Breast epithelium (tissue), 3 donors: ENCODE measurements at regions not wholly inside any gene's neighbourhood (a gene's known extent, or its start where the extent isn't known, plus 50 kb on each side); places are given as distances from the start of the nearest gene placed in this dataset.
"Not testable (repeated sequence)": the region's sequence is repeated elsewhere in the genome, so short reads cannot be mapped to it uniquely, and the experiment has no call there.

Experiments
- CTCF ChIP-seq, 3 donors: fragments of 450-650 bp; IDR thresholded peaks; one replicate each; pipeline ENCODE4 v1.5.1; 2016 to 2017; ENCODE audit warnings: antibody characterized with exemption in 3 of 3, mild to moderate bottlenecking in 3 of 3, moderate library complexity in 3 of 3
- POLR2A ChIP-seq: fragments of 450-650 bp; IDR thresholded peaks from one replicate; pipeline ENCODE4 v1.6.1; 2016; ENCODE audit warnings: antibody characterized with exemption, mild to moderate bottlenecking, moderate library complexity
- POLR2AphosphoS5 ChIP-seq, 3 donors: sonication (generic); formaldehyde crosslinking; IDR thresholded peaks; one replicate each; pipeline ENCODE4 v1.6.1; 2017; ENCODE audit warnings: antibody characterized with exemption in 3 of 3

DNA sequence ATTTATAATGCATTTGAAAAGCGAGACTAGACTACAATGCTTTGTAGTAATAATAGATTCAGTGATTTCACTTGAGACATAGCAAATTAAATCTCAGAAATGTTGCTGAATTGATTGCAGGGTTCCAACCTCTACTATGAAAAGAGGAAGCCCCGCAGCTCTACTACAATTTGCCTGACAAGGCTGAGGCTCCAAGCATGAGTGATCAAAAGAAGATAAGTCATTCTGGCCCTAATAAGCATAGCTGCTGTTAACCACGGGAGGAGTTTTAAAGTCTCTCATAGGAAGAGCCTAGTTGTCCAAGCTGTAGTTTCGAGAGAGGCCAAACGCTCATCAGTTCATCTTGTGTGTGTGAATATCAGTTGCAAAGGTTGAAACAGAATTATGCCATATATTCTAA, 920.6 kb downstream of the SPATA31A7 start:
- TF ChIP-seq CTCF (IDR thresholded peaks at IDR 0.05); POLR2A; POLR2AphosphoS5 (IDR thresholded peaks at IDR 0.05): not testable (repeated sequence)
